ENCODE measurements at regions not wholly inside any gene's neighbourhood (a gene's known extent, or its start where the extent isn't known, plus 50 kb on each side); places are given as distances from the start of the nearest gene placed in this dataset.

- TF ChIP-seq CTCF (IDR thresholded peaks at IDR 0.05 in 2 of 3, conservative IDR thresholded peaks at IDR 0.05 in 1 of 3; ENCODE audit: borderline replicate concordance in 1 of 3, insufficient read depth in 1 of 3, low read depth in 2 of 3, low read length in 2 of 3) (no peak), ZNF274 (IDR thresholded peaks at IDR 0.05; ENCODE audit: low read depth, low read length) (no peak)
Observed at GRCh38 chr2:392181-392925, 104.5 kb upstream of the ALKAL2 start.

Data from HCT116 (cell line).